SK-N-SH (cell line): ENCODE measurements at regions not wholly inside any gene's neighbourhood (a gene's known extent, or its start where the extent isn't known, plus 50 kb on each side); places are given as distances from the start of the nearest gene placed in this dataset.

Experiments
- CTCF ChIP-seq: fragments of 200-600 bp; sonication (generic); IDR thresholded peaks from 2 replicates; pipeline ENCODE4 v1.6.1; 2017; ENCODE audit warnings: antibody characterized with exemption, mild to moderate bottlenecking, moderate library complexity
- EP300 ChIP-seq, 2 experiments: IDR thresholded peaks; 2 replicates each; pipeline versions ENCODE4 v1.4.0 to v1.6.1; 2012; ENCODE audit warnings: borderline replicate concordance in 1 of 2, low read depth in 1 of 2, low read length in 1 of 2
- FOSL2 ChIP-seq: IDR thresholded peaks from 2 replicates; pipeline ENCODE4 v1.4.0; 2012; ENCODE audit warnings: low read depth, mild to moderate bottlenecking, moderate library complexity, borderline replicate concordance
- FOXJ3 ChIP-seq: sonication (generic); formaldehyde crosslinking; IDR thresholded peaks from 2 replicates; pipeline ENCODE4 v1.5.1; 2020; ENCODE audit warnings: mild to moderate bottlenecking, missing genetic modification reagents
- RCOR1 ChIP-seq: fragments of 150-350 bp; IDR thresholded peaks from 2 replicates; pipeline ENCODE4 v1.6.1; 2017; ENCODE audit warnings: antibody characterized with exemption, low read length
- ZBTB33 ChIP-seq: IDR thresholded peaks from 2 replicates; pipeline ENCODE4 v1.4.0; 2012; ENCODE audit warnings: low read depth, borderline replicate concordance

GRCh38 chr12:61362037-61362436 is 898.2 kb upstream of the USP15 start:
- no peak for TF ChIP-seq CTCF
- TF ChIP-seq FOSL2: no peak
- no peak for TF ChIP-seq ZBTB33
- TF ChIP-seq FOXJ3 (CRISPR knock-in tag): no peak
- no peak for TF ChIP-seq RCOR1
- no peak for TF ChIP-seq EP300 (IDR thresholded peaks at IDR 0.05; ENCODE audit: borderline replicate concordance in 1 of 2, low read depth in 1 of 2, low read length in 1 of 2)
